NOMO-1 treated with dmso at 0.1 percent for 144 hours (cell line): ENCODE measurements at regions not wholly inside any gene's neighbourhood (a gene's known extent, or its start where the extent isn't known, plus 50 kb on each side); places are given as distances from the start of the nearest gene placed in this dataset.

ENCODE experiments used
- DNase-seq: peaks from one replicate; lab custom pipeline; 2025; ENCODE audit not compliant: unreplicated experiment; lab: John Stamatoyannopoulos, UW

DNA sequence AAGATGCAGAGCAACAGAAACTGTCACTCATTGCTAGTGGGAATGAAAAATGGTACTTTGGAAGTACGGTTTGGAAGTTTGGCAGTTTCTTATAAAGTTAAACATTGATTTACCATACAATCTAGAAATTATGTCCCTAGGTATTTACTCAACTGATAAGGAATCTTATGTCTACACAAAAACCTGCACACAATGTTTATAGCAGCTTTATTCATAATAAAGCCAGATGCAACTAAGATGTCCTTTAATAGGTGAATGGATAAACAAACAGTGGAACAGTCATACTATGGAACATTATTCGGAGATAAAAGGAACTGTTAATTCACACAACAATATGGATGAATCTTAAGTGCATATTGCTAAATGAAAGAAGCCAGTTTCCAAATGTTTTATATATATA is 96.2 kb upstream of the SIRPA start:
- DNase-seq: no peak

DNA sequence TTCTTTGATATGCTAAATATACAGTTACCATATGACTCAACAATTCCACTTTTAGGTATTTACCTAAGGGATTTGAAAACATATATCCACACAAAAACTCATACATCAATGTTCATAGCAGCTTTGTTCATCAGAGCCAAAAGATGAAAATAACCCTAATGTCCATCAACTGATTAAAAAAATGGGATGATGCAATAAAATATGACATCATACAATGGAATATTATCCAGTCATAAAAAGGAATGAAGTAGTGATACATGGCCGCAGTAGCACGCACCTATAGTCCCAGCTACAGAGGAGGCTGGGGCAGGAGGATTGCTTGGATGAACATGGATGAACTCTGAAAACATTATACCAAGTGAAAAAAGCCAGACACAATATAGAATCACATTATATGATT is 101.4 kb upstream of the SIRPA start:
- DNase-seq: no peak

DNA sequence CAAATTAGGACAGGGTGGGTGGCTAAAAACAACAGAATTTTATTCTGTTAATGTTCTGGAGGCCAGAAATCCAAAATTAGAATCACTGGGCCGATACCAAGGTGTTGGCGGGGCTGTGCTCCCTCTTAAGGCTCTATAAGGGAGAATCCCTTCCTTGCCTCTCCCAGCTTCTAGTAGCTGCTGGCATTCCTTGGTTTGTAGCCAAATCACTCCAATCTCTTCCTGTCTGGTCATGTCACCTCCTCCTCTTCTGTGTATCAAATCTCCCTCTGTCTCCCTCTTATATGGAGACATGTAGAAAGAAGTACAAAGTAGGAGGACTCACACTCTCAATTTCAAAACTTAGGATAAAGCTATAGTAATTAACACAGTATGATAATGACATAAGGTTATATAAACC is 102.9 kb upstream of the SIRPA start:
- DNase-seq: no peak

DNA sequence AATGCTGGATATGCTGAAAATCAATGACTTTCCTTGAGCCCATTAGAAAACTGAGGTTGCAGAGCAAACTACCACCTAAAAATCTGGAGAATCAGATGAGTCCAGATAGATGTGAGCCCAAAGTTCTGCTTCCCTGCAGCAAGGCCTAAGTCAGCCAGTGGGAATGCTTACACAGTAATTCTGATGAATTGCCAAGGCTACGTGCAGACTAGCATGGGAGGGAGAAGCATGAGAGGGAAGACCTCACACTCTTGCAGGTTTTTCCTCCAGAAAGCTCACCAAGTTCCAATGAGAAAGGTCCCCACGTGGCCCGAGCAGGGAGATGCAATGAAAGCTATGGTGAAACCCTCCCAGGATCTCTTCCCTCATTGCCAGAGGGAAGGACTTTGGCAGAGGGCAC is 104.8 kb upstream of the SIRPA start:
- no peak for DNase-seq

DNA sequence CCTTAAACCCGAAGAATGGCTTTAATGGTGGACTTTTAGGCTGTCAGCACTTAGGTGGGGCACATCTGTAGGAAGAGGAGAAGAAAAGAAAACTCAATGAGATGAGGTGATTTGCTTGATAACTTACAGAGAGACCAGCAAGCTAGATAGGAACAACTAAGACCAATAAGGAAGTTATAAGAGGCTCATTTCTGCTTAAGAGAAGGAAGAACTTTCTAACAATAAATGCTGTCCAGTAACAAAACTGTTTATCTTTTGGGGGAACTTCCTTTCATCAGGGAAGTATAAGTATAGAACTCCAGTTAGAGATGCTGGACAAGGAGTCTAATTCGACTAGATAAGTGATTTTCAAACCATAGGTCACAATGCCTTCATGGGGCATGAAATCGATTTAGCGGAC is 107.2 kb upstream of the SIRPA start:
- peak; percentile 56 for DNase-seq

DNA sequence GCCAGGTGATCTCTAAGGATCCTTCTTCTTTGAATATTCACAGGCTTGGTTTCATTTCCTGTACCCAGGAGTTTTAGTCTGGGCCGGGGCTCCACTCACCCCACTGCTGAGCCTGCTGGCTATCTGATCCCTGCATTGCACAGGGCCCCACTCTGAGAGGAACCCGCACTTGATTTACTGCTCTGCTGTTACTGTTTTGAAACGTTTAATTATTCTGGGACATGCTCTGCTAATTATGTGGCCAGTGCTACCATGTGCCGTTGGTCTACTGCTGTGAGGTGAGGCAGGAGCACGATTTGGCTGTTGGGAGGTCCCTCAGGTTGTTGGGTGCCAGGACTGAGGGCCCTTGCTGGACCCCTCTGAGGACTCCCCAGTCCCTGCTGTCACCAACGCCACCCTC is 108.7 kb upstream of the SIRPA start:
- DNase-seq: peak; percentile 93

DNA sequence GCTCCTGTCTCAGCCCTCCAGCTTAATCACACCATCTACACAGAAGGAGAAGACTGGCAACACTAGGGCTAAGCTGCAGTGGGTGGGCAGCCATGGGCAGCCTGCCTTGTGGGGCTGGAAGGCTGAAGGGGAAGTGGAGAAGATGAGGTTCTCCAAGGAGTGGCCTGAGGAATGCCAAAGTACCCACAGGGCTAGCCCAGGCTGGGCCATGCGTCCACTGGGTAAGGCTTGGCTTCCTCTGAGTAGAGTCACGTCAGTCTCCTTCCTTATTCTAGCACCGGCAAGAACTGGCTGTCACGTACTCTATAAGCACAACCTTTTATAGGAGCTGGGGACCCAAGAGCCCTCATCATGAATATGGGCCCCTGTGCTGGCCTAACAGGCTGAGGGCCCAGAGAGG is 110.6 kb upstream of the SIRPA start:
- DNase-seq: peak; percentile 19

DNA sequence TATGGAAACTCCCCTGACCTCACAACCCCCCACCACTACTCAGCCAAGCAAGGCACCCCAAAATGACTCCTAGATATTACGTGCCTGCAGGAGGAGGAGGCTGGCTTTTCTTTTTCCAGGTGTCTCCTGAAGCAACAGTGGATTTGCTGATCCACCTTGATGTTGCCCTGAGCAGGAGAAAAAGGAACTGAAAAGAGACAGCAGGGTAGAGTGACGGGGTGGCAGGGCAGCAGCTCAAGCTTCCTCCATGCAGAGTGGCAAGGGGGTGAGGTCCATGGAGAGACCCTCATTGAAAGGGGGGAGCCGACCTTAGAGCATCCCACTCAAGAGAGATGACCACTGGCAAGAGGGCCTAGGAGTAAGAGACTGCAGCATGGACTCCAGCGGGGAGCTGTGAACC is 112.0 kb upstream of the SIRPA start:
- DNase-seq: peak; percentile 14

DNA sequence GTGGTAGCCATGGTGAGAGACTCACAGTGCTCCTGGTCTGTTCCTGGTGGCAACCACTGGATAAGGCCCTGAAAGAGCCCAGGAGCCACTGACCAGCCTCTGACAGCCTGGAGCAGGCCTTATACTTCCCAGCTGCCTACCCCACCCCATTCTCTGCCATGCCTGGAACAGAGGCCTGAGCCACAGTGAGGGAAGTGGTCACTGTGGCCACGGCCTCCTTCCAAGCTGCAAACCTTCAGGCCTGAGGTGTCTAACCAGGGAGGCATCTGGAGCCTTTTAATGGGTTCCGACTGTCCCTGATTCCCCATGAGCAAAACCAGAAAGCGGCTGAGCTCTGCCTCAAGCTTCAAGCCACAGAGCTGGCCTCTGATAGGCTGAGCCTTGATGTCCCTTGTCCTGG is 113.0 kb upstream of the SIRPA start:
- DNase-seq: no peak

DNA sequence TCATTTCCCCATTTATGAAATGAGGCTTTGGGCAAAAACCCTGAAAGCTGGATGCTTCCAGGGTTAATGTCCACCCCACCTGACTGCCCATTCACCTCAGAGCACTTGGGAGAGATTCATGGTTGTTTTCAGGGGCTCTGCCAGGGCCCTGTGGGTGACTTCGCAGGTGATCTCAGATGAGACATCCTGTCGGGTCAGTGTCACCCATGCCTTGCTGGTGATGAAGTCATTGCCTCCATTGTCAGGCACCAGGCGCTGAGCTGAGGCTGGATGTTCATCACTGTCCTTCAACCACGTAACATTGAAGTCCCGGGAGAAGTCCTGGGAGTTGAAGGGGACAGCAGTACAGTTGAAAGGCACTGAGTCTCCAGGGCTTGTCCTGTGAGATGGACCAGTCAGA is 115.6 kb upstream of the SIRPA start:
- no peak for DNase-seq

DNA sequence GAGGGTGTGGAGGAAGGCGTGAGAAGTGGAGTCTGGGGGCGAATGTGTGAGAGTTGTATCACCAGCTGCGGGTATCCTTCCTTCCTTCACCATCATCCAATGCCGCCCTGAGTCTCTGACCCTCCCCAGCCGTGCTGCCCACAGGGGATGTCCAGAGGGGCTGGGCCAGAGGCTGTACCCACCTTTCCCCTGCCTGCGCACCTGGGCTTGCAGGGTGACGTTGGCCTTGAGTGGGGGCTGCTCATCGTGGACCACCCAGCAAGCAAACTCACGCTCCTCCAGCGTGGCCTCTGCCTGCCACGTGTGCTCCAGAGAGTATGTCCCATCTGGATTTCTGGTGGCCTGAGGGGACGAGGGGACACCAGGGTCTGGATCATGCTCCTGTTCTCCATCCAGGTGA is 116.9 kb upstream of the SIRPA start:
- DNase-seq: no peak

DNA sequence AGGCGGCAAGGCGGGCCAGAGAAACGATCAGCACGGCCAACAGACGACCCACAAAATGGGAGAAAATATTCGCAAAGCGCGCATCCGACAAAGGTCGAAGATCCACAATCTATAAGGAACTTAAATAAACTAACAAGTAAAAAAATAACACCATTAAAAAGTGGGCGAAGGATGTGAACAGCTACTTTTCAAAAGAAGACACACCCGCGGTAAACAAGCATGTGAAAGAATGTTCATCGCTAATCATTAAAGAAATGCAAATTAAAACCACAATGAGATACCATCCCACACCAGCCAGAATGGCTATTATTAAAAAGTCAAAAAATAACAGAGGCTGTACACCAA is 117.8 kb upstream of the SIRPA start:
- no peak for DNase-seq

DNA sequence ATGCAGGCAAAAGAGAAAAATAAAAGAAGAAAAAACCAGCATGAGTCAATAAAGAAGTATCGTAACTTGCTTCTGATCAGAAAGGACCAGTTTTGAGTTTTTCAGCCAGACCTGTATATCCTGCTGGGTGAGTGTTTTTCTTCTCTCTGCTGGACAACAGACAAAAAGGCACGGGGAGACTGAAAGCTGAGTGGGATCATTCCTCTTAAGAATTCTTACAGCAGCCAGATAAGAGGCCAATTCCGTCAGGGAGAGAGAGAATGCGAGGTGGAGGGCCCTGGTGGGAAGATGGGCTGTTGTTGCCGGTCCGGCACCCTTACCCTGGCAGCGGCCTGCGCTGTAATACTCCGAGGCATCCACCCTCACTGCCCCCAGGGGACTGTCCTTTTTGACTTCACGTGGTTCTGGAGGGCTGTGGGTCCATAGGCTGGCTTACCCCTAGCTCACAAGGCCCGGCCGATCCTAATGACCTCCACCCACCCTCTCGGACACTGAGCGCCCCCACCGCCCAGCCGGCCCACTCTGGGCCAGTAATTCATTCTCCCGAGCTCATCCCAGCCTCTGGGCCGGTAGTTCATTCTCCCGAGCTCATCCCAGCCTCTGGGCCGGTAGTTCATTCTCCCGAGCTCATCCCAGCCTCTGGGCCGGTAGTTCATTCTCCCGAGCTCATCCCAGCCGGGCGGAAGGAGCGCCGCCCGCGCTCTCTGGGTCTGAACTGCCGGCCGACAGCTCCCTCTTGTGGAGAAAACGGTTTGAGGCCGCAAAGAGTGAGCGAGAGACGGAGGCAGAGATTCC is 118.3 kb upstream of the SIRPA start:
- DNase-seq: peak; percentile 47

DNA sequence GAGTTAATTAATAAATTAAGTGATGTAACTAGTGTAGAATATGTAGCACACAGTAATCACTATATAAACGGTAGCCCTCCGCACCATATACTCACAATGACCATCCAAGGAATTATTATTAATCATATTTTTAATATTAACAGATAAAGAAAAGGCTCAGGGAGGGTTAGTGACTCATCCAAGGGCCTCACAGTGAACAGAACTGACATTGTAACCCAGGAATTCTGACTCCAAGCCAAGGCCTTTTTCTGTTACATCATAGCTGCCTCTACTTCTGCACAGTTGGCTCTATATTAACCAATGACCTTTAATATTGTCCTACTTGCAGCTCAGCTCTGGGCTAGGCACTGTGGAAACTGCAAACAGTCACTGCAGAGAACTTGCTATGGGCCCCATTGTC is 117.5 kb upstream of the SIRPG start:
- no peak for DNase-seq

DNA sequence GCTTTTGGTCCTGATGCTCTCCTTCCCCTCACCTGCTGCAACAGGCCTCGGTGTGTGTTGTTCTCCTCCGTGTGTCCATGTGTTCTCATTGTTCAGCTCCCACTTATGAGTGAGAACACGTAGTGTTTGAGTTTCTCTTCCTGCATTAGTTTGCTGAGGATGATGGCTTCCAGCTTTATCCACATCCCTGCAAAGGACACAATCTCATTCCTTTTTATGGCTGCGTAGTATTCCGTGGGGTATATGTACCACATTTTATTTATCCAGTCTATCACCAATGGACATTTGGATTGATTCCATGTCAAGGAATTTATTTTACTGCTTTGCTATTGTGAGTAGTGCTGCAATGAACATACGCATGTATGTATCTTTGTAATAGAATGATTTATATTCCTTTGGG is 116.9 kb upstream of the SIRPG start:
- DNase-seq: no peak

DNA sequence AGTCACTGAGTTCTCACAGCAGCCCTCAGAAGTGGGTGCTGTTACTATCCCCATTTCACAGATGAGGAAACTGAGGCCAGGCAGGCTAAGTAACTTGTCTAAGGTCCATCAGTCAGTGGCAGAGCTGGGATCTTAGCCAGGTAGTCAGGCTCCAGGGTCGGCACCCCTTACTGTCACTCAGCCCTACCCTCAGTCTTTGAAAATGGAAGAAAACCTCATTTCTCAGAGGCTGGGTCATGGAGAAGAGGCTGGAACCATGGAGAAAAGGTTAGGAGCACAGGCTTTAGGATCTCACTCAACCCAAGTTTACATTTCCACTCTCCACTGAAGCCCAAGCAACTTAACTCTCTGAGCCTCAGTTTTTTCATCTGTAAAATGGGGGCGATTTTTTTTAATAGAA is 116.2 kb upstream of the SIRPG start:
- DNase-seq: no peak

DNA sequence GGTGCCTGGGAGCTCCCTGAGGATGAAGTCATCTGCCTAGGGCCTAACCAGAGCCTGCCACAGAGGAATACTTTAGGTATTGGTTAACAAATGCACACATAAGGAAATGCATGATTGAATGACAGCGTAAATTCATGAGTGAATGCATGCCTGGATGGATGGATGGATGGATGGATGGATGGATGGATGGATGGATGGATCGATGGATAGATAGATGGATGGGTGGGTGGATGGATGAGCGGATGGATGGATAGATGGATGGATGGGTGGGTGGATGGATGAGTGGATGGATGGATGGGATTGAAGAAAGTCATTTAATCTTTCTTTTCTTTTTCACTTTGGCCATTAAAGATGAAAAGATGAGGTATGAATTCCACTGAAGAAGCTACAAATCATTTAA is 111.9 kb upstream of the SIRPG start:
- no peak for DNase-seq

DNA sequence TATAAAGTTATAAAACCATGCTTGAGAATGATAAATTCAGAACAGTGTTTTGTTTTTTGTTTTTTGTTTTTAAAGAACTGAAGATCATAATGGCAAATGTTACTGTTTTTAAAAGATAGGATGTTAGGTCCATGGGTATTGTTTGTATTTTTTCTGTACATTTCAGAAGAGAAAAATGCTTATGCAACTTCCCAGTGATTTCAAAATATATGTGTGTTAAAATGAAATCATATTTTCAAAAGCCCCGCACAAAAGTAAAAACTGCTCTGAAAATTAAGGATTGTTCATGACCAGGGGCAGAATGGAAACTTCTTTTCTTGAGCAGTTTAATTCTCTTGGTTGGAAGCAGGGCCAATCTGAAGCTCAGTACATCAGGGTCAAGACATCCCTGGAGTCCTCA is 109.2 kb upstream of the SIRPG start:
- no peak for DNase-seq

DNA sequence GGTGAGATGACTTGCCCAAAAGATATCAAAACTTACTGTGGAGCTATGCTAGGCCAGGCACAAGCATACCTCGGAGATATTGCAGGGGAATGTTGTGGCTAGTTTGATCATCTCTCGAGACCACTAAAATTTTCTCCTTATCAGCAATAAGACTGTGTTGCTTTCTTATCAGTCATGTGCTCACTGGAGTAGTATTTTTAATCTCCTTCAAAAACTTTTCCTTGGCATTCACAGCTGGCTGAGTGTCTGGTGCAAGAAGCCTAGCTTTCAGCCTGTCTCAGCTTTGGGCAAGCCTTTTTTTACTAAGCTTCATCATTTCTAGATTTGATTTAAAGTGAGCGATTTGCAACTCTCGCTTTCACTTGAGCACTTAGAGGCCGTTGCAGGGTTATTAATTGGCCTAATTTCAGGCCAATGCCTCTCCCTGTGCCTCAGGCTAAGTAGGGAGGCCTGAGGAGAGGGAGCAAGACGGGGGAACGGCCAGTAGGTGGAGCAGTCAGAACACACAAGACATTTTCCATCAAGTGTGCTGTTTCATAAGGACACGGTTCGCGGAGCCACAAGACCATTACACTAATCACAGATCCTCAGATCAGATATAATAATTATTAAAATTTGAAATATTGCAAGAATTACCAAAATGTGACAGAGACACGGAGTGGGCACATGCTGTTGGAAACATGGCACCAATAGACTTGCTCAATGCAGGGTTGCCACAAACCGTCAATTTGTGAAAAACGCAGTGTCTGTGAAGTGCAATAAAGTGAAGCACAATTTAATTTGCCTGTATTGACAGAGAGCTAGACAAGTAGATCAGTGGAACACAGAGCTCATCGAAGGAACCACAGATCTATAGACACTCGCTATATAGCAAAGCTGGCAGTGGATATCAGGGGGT is 106.8 kb upstream of the SIRPG start:
- peak; percentile 70 for DNase-seq

DNA sequence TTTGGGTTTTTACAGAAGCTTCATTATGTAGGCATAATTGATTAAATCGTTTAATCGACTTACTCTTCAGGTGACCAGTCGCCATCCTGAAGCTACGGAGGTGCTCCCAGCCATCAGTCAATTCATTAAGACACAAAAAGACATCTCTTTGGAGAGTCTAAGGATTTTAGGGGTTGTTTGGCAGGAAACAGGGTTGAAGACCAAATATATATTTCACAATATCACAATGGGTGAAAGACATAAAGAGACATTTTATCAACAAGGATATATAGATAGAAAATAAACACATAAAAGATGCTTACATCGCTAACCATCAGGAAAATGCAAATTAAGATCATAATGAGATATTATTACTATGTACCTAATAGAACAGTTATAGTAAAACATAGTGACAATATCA is 104.0 kb upstream of the SIRPG start:
- no peak for DNase-seq

DNA sequence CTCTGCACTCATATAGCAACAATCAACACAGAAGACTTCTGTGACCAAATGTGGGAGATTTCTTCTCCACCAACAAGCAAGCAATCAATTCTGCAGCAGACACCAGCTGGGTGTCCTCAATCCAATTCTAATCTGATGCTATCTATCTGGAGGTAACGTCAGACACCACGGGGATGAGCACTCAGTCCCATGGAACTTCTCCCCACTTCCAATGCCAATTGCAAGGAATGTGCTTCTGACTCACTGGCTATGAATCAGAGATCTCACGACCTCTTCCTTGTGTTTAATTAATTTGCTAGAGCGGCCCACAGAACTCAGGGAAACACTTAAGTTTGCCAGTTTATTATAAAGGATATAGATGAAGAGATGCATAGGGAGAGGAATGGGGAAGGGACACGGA is 103.5 kb upstream of the SIRPG start:
- no peak for DNase-seq

DNA sequence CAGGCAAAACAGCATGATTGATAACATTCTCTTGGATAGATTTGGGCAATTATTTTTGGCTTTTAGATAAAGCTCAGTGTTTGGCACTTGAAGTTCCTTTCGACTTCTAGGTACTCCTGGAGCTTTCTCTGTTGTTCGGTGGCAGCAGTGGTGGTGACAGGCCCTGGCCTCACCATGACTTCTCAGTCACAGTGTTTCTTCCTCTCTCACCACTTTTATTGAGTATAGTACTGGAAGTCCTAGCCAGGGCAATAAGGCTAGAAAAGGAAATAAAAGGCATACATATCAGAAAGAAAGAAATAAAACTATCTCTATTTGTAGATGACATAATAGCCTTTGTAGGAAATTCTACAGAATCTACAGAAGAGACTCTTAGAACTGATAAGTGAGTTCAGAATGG is 101.2 kb upstream of the SIRPG start:
- DNase-seq: no peak
